ENCODE measurements at regions not wholly inside any gene's neighbourhood (a gene's known extent, or its start where the extent isn't known, plus 50 kb on each side); places are given as distances from the start of the nearest gene placed in this dataset.
"Not testable (repeated sequence)": the region's sequence is repeated elsewhere in the genome, so short reads cannot be mapped to it uniquely, and the experiment has no call there.

GRCh38 chr10:17526571-17526970 is 72.2 kb upstream of the ST8SIA6 start:
- TF ChIP-seq, protein P1, sequence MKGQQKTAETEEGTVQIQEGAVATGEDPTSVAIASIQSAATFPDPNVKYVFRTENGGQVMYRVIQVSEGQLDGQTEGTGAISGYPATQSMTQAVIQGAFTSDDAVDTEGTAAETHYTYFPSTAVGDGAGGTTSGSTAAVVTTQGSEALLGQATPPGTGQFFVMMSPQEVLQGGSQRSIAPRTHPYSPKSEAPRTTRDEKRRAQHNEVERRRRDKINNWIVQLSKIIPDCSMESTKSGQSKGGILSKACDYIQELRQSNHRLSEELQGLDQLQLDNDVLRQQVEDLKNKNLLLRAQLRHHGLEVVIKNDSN (CRISPR knock-in tag; IDR thresholded peaks at IDR 0.05), result not testable (repeated sequence)
- not testable (repeated sequence) for TF ChIP-seq DACH1 (IDR thresholded peaks at IDR 0.05; ENCODE audit: partially characterized antibody)
- TF ChIP-seq, protein P2, sequence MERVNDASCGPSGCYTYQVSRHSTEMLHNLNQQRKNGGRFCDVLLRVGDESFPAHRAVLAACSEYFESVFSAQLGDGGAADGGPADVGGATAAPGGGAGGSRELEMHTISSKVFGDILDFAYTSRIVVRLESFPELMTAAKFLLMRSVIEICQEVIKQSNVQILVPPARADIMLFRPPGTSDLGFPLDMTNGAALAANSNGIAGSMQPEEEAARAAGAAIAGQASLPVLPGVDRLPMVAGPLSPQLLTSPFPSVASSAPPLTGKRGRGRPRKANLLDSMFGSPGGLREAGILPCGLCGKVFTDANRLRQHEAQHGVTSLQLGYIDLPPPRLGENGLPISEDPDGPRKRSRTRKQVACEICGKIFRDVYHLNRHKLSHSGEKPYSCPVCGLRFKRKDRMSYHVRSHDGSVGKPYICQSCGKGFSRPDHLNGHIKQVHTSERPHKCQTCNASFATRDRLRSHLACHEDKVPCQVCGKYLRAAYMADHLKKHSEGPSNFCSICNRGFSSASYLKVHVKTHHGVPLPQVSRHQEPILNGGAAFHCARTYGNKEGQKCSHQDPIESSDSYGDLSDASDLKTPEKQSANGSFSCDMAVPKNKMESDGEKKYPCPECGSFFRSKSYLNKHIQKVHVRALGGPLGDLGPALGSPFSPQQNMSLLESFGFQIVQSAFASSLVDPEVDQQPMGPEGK (CRISPR knock-in tag; IDR thresholded peaks at IDR 0.05; ENCODE audit: borderline replicate concordance), result not testable (repeated sequence)

Measured in K562 (cell line).